ENCODE measurements at regions not wholly inside any gene's neighbourhood (a gene's known extent, or its start where the extent isn't known, plus 50 kb on each side); places are given as distances from the start of the nearest gene placed in this dataset.

DNA sequence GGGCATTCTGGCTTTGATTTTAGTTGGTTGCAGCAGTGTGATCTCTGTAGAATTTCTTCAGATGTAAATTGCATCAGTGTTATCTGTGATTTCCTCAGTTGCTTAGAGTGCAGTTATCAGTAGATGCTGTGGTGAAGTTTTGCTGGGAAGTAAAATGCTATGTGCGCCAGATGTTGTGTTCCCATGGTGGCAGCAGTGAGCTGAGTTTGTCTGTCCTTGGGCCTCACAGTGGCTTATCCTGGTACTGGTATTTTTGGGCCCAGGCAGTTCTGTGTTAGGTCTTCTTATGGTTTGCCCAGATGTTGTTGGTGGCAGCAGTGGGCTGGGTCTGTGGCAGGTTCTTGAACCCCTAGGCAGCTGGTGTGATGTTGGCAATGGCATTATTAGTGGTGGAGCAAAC lies 1242.1 kb downstream of the PLA2G4A start:
- ChIA-PET CTCF (no interaction called here), POLR2A (ENCODE audit: unreplicated experiment) (no interaction called here)
- Histone ChIP-seq H3K27me3 (ENCODE audit: insufficient read depth, low read depth) (no peaks in the 10 kb centered on the region), H2AFZ (no peak overlapping the region), H3K9me2 (ENCODE audit: insufficient read depth) (0 out of 2 replicates have a peak, but pooled peaks cover 3% of the 10 kb centered on the region), H3K36me3 (ENCODE audit: low read depth) (no peaks in the 10 kb centered on the region), H3K4me2 (no peak overlapping the region), H3K9me3 (ENCODE audit: insufficient read depth, low read depth) (no peaks in the 10 kb centered on the region), H3F3A (ENCODE audit: insufficient read depth, low read depth) (no peaks in the 10 kb centered on the region), H3K4me1 (replicated peaks; ENCODE audit: insufficient read depth) (no peaks in the 10 kb centered on the region), H3K4me3 (no peak overlapping the region), H3K27ac (no peak overlapping the region), H4K20me1 (ENCODE audit: insufficient read depth) (no peaks in the 10 kb centered on the region; the same call in 1 of the 2 replicates), H3K79me2 (ENCODE audit: low read depth) (no peaks in the 10 kb centered on the region)
- TF ChIP-seq EZH2 (IDR thresholded peaks at IDR 0.05; ENCODE audit: low read depth) = no peak
- TF ChIP-seq, protein P1, sequence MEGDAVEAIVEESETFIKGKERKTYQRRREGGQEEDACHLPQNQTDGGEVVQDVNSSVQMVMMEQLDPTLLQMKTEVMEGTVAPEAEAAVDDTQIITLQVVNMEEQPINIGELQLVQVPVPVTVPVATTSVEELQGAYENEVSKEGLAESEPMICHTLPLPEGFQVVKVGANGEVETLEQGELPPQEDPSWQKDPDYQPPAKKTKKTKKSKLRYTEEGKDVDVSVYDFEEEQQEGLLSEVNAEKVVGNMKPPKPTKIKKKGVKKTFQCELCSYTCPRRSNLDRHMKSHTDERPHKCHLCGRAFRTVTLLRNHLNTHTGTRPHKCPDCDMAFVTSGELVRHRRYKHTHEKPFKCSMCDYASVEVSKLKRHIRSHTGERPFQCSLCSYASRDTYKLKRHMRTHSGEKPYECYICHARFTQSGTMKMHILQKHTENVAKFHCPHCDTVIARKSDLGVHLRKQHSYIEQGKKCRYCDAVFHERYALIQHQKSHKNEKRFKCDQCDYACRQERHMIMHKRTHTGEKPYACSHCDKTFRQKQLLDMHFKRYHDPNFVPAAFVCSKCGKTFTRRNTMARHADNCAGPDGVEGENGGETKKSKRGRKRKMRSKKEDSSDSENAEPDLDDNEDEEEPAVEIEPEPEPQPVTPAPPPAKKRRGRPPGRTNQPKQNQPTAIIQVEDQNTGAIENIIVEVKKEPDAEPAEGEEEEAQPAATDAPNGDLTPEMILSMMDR (conservative IDR thresholded peaks at IDR 0.05) = no peak
- BruUV-seq (replicated peaks) = no TSS peak
- no peak for DNase-seq
- intact Hi-C loops (cut with micrococcal nuclease; ENCODE audit: unreplicated experiment) = no loop called here

- no peak overlapping the region for H3K4me2 ChIP-seq
- no peaks in the 10 kb centered on the region for H3K79me2 ChIP-seq (ENCODE audit: low read depth)
- intact Hi-C loops (cut with micrococcal nuclease; ENCODE audit: unreplicated experiment) = no loop called here
- peaks cover 9% of the 10 kb centered on the region; the same call in 1 of the 2 replicates for H3K9me3 ChIP-seq (ENCODE audit: insufficient read depth, low read depth)
- H3K4me1 ChIP-seq (replicated peaks; ENCODE audit: insufficient read depth) = no peaks in the 10 kb centered on the region
- no peaks in the 10 kb centered on the region for H3K36me3 ChIP-seq (ENCODE audit: low read depth)
- no peaks in the 10 kb centered on the region for H4K20me1 ChIP-seq (ENCODE audit: insufficient read depth)
- no peak for TF ChIP-seq EZH2 (IDR thresholded peaks at IDR 0.05; ENCODE audit: low read depth)
- TF ChIP-seq, protein P1 (conservative IDR thresholded peaks at IDR 0.05) = no peak
- no peak overlapping the region for H3K4me3 ChIP-seq
- no peaks in the 10 kb centered on the region for H3K27me3 ChIP-seq (ENCODE audit: insufficient read depth, low read depth)
- DNase-seq = no peak
- BruUV-seq (replicated peaks) = no TSS peak
- POLR2A ChIA-PET (ENCODE audit: unreplicated experiment) = no interaction called here
- no peaks in the 10 kb centered on the region for H3K9me2 ChIP-seq (ENCODE audit: insufficient read depth)
- no peak overlapping the region for H3K27ac ChIP-seq
- CTCF ChIA-PET = no interaction called here
- H2AFZ ChIP-seq = 0 out of 2 replicates have a peak overlapping the region, but pooled peaks have one; percentile 28
- H3F3A ChIP-seq (ENCODE audit: insufficient read depth, low read depth) = no peaks in the 10 kb centered on the region
Measured at GRCh38 chr1:188089015-188089414, 1260.3 kb downstream of the PLA2G4A start.

DNA sequence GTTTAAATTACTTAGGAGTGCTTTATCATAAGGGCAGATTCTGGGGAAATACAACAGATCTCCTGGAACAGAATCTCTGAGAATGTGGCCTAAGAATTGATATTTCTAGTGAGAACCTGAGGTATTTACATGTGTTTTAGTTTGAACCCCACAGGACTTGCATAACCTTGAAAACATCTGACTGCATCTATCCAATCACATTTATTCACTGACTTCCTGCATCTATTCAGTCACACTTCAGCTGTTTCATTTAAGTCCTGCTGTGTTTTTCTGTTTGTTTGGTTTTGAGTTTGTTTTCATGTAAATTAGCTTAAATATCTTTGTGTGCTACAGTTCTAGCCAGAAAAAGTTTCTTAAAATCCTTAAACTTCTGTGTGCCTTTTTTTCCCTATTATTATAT lies 1260.7 kb downstream of the PLA2G4A start:
- Histone ChIP-seq H2AFZ (no peak overlapping the region), H3K79me2 (ENCODE audit: low read depth) (no peaks in the 10 kb centered on the region), H3K27ac (no peak overlapping the region), H4K20me1 (ENCODE audit: insufficient read depth) (no peaks in the 10 kb centered on the region), H3F3A (ENCODE audit: insufficient read depth, low read depth) (no peaks in the 10 kb centered on the region), H3K36me3 (ENCODE audit: low read depth) (no peaks in the 10 kb centered on the region), H3K4me2 (no peak overlapping the region), H3K9me2 (ENCODE audit: insufficient read depth) (no peaks in the 10 kb centered on the region), H3K9me3 (ENCODE audit: insufficient read depth, low read depth) (peaks cover 9% of the 10 kb centered on the region; the same call in 1 of the 2 replicates), H3K4me1 (replicated peaks; ENCODE audit: insufficient read depth) (no peaks in the 10 kb centered on the region), H3K4me3 (no peak overlapping the region), H3K27me3 (ENCODE audit: insufficient read depth, low read depth) (no peaks in the 10 kb centered on the region)
- no peak for DNase-seq
- ChIA-PET CTCF (no interaction called here), POLR2A (ENCODE audit: unreplicated experiment) (no interaction called here)
- intact Hi-C loops (cut with micrococcal nuclease; ENCODE audit: unreplicated experiment) = no loop called here
- TF ChIP-seq, protein P1 (conservative IDR thresholded peaks at IDR 0.05) = no peak
- TF ChIP-seq EZH2 (IDR thresholded peaks at IDR 0.05; ENCODE audit: low read depth) = no peak
- BruUV-seq (replicated peaks) = no TSS peak

Data from PC-9 (cell line).